Neural progenitor cell (in vitro differentiated cells): ENCODE measurements at regions not wholly inside any gene's neighbourhood (a gene's known extent, or its start where the extent isn't known, plus 50 kb on each side); places are given as distances from the start of the nearest gene placed in this dataset.
"Not testable (repeated sequence)": the region's sequence is repeated elsewhere in the genome, so short reads cannot be mapped to it uniquely, and the experiment has no call there.

ENCODE experiments used
- EZH2 ChIP-seq: fragments of 200-600 bp; sonication (generic); IDR thresholded peaks from 2 replicates; pipeline ENCODE4 v1.6.1; 2017; ENCODE audit warnings: antibody characterized with exemption, mild to moderate bottlenecking, moderate library complexity
- EZH2phosphoT487 ChIP-seq: fragments of 200-600 bp; sonication (generic); IDR thresholded peaks from 2 replicates; pipeline ENCODE4 v1.6.1; 2017; ENCODE audit warnings: antibody characterized with exemption
- TF ChIP-seq, protein P1 (sequence below): fragments of 200-600 bp; sonication (generic); IDR thresholded peaks from 2 replicates; pipeline ENCODE4 v1.5.1; 2017; ENCODE audit warnings: antibody characterized with exemption, mild to moderate bottlenecking

DNA sequence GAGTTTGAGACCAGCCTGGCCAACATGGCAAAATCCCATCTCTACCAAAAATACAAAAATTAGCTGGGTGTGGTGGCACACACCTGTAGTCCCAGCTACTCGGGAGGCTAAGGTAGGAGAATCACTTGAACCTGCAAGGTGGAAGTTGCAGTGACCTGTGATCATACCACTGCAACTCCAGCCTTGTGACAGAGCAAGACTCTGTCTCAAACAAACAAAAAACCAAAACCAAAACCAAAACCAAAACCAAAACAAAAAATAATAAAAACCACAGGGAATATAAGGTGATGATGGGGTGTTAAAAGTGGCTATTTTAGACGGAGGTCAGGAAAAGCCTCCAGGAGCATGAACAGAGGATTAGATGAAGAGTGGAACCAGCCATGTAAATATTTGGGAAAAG, 96.3 kb upstream of the ARRDC3 start:
- not testable (repeated sequence) for TF ChIP-seq EZH2, EZH2phosphoT487
- TF ChIP-seq, protein P1, sequence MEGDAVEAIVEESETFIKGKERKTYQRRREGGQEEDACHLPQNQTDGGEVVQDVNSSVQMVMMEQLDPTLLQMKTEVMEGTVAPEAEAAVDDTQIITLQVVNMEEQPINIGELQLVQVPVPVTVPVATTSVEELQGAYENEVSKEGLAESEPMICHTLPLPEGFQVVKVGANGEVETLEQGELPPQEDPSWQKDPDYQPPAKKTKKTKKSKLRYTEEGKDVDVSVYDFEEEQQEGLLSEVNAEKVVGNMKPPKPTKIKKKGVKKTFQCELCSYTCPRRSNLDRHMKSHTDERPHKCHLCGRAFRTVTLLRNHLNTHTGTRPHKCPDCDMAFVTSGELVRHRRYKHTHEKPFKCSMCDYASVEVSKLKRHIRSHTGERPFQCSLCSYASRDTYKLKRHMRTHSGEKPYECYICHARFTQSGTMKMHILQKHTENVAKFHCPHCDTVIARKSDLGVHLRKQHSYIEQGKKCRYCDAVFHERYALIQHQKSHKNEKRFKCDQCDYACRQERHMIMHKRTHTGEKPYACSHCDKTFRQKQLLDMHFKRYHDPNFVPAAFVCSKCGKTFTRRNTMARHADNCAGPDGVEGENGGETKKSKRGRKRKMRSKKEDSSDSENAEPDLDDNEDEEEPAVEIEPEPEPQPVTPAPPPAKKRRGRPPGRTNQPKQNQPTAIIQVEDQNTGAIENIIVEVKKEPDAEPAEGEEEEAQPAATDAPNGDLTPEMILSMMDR, result not testable (repeated sequence)
